ENCODE measurements at regions not wholly inside any gene's neighbourhood (a gene's known extent, or its start where the extent isn't known, plus 50 kb on each side); places are given as distances from the start of the nearest gene placed in this dataset.

DNA sequence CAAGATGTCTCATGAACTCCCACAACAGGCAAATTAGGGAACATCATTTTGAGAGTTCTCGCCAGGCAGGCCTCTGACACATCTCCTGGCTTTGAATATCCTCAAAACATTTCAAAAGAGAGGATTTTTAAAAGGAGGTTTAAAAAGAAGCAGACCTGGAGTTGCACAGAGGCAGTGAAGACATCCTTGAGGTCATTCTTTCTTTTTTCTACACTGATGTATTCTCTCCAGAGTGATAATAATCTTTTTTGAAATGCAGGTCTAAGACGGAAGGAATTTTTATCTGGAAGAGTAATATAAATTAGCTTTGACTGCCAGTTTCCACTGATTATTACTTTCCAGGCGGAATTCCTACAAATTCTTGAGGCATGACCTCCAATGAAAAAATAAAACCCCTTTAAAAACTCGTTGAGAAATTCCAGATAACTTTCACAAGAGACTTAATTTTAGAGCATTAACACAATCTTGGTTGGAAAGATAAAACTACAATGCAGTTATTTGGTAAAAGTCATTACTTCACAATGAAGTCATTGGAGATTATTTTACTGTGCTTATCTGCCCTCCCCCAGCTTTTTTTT, 125.0 kb downstream of the LYPLAL1 start:
- Histone ChIP-seq H4K20me1 (ENCODE audit: insufficient read depth) (no peaks in the 10 kb centered on the region), H3K4me1 (ENCODE audit: control insufficient read depth in 1 of 2, insufficient read depth in 2 of 2, low read length in 2 of 2) (no peaks in the 10 kb centered on the region), H3K27ac (ENCODE audit: low read depth, low read length) (no peak overlapping the region), H3K4me2 (ENCODE audit: low read length) (no peak overlapping the region), H3K36me3 (ENCODE audit: control insufficient read depth in 1 of 2, insufficient read depth in 2 of 2, low read length in 2 of 2) (no peaks in the 10 kb centered on the region), H2AFZ (ENCODE audit: low read depth, low read length, poor library complexity, severe bottlenecking) (no peak overlapping the region), H3K9ac (ENCODE audit: low read length) (no peak overlapping the region), H3K79me2 (ENCODE audit: insufficient read depth, low read length) (no peaks in the 10 kb centered on the region), H3K4me3 (replicated peaks in 1 of 2; ENCODE audit: low read depth in 1 of 2, low read length in 2 of 2) (no peak overlapping the region), H3K9me2 (ENCODE audit: insufficient read depth) (no peaks in the 10 kb centered on the region), H3K9me3 (ENCODE audit: control insufficient read depth in 1 of 2, insufficient read depth in 1 of 2, low read depth in 1 of 2, low read length in 2 of 2) (no peaks in the 10 kb centered on the region), H3K27me3 (ENCODE audit: insufficient read depth, low read length) (no peaks in the 10 kb centered on the region)
- no peak for DNase-seq (ENCODE audit: low read depth, low spot score)
- BruUV-seq (replicated peaks): no TSS peak
- ChIA-PET CTCF (no interaction called here), RAD21 (ENCODE audit: low non-redundant PET in 1 of 2, low total read pairs in 2 of 2, uncharacterized antibody in 2 of 2, unreplicated experiment in 2 of 2) (no interaction called here), POLR2A (no interaction called here)
- intact Hi-C loops (cut with micrococcal nuclease): no loop called here
- no peak for ATAC-seq
- TF ChIP-seq JUND (IDR thresholded peaks at IDR 0.05) (no peak), YY1 (IDR thresholded peaks at IDR 0.05; ENCODE audit: extremely low read depth, insufficient replicate concordance, low read depth, low read length) (no peak), CBX3 (IDR thresholded peaks at IDR 0.05; ENCODE audit: low read depth) (no peak), SIN3A (IDR thresholded peaks at IDR 0.05; ENCODE audit: low read depth) (no peak), RAD21 (IDR thresholded peaks at IDR 0.05; ENCODE audit: low read depth) (no peak), TCF7L2 (IDR thresholded peaks at IDR 0.05; ENCODE audit: borderline replicate concordance, extremely low read depth, insufficient read depth, insufficient read length) (no peak), POLR2AphosphoS5 (IDR thresholded peaks at IDR 0.05; ENCODE audit: low read depth, low read length) (no peak), FOSL1 (IDR thresholded peaks at IDR 0.05; ENCODE audit: low read depth) (no peak), ZFX (IDR thresholded peaks at IDR 0.05) (no peak), POLR2A (IDR thresholded peaks at IDR 0.05; ENCODE audit: borderline replicate concordance, extremely low read depth, insufficient read depth, insufficient read length) (no peak)
- TF ChIP-seq, protein P1, sequence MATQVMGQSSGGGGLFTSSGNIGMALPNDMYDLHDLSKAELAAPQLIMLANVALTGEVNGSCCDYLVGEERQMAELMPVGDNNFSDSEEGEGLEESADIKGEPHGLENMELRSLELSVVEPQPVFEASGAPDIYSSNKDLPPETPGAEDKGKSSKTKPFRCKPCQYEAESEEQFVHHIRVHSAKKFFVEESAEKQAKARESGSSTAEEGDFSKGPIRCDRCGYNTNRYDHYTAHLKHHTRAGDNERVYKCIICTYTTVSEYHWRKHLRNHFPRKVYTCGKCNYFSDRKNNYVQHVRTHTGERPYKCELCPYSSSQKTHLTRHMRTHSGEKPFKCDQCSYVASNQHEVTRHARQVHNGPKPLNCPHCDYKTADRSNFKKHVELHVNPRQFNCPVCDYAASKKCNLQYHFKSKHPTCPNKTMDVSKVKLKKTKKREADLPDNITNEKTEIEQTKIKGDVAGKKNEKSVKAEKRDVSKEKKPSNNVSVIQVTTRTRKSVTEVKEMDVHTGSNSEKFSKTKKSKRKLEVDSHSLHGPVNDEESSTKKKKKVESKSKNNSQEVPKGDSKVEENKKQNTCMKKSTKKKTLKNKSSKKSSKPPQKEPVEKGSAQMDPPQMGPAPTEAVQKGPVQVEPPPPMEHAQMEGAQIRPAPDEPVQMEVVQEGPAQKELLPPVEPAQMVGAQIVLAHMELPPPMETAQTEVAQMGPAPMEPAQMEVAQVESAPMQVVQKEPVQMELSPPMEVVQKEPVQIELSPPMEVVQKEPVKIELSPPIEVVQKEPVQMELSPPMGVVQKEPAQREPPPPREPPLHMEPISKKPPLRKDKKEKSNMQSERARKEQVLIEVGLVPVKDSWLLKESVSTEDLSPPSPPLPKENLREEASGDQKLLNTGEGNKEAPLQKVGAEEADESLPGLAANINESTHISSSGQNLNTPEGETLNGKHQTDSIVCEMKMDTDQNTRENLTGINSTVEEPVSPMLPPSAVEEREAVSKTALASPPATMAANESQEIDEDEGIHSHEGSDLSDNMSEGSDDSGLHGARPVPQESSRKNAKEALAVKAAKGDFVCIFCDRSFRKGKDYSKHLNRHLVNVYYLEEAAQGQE (IDR thresholded peaks at IDR 0.05; ENCODE audit: low read depth): no peak
- TF ChIP-seq, protein P2, sequence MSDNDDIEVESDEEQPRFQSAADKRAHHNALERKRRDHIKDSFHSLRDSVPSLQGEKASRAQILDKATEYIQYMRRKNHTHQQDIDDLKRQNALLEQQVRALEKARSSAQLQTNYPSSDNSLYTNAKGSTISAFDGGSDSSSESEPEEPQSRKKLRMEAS (IDR thresholded peaks at IDR 0.05): no peak

All from HCT116 (cell line).